Esophagus squamous epithelium (tissue), 5 donors: ENCODE measurements at regions not wholly inside any gene's neighbourhood (a gene's known extent, or its start where the extent isn't known, plus 50 kb on each side); places are given as distances from the start of the nearest gene placed in this dataset.

ENCODE experiments used
- DNase-seq: peaks from one replicate; lab custom pipeline; 2025; lab: John Stamatoyannopoulos, UW
- H3K27ac ChIP-seq, 4 donors: fragments of 200-600 bp; sonication (generic); one replicate each; pipeline ENCODE4 v1.5.1; 2016 to 2019; ENCODE audit warnings: mild to moderate bottlenecking in 1 of 4
- H3K27me3 ChIP-seq, 4 donors: fragments of 200-600 bp; sonication (generic); 1 replicate in 3 of 4; 2 replicates in 1 of 4; pipeline versions ENCODE4 v1.5.1 to v1.6.0; 2017 to 2021; ENCODE audit warnings: antibody characterized with exemption in 1 of 4
- H3K36me3 ChIP-seq, 3 donors: fragments of 200-600 bp; sonication (generic); one replicate each; pipeline ENCODE4 v1.5.1; 2016 to 2019
- H3K4me1 ChIP-seq, 3 donors: fragments of 200-600 bp; sonication (generic); one replicate each; pipeline ENCODE4 v1.5.1; 2017 to 2019
- H3K4me3 ChIP-seq, 4 donors: fragments of 200-600 bp; sonication (generic); 1 replicate in 3 of 4; 2 replicates in 1 of 4; pipeline ENCODE4 v1.5.1; 2016 to 2019; ENCODE audit warnings: mild to moderate bottlenecking in 2 of 4, moderate library complexity in 1 of 4
- H3K9me3 ChIP-seq, 3 donors: fragments of 200-600 bp; sonication (generic); one replicate each; pipeline ENCODE4 v1.5.1; 2016 to 2019
- CTCF ChIP-seq, 6 experiments: fragments of 450-650 bp in 4 of 6; fragments of 200-600 bp in 2 of 6; sonication (generic) in 2 of 6; IDR thresholded peaks; one replicate each; pipeline ENCODE4 v1.5.1; 2016 to 2019; ENCODE audit warnings: antibody characterized with exemption in 6 of 6, mild to moderate bottlenecking in 4 of 6, moderate library complexity in 4 of 6
- POLR2A ChIP-seq, 4 donors: fragments of 450-650 bp; IDR thresholded peaks; one replicate each; pipeline ENCODE4 v1.6.1; 2017; ENCODE audit warnings: antibody characterized with exemption in 4 of 4, mild to moderate bottlenecking in 4 of 4, moderate library complexity in 3 of 4
- WGBS, 2 donors: methylation state at CpG; one replicate each; pipeline ENCODE4 v1.1.5; 2018; 5-methylcytosine and 5-hydroxymethylcytosine counted together
- intact Hi-C: fragments of 100-400 bp; cut with DNase I; formaldehyde crosslinking; loops from one replicate; pipeline ENCODE4 v1.15.0; 2022
- donor health status: DM: yes; HTN: yes; CAD: no.

GRCh38 chr12:92297405-92297804, 151.8 kb upstream of the BTG1 start:
- no peaks in the 10 kb centered on the region for H3K36me3 ChIP-seq
- H3K4me1 ChIP-seq, result peaks cover 0 to 8% (median 3%) of the 10 kb centered on the region in 3 donors
- intact Hi-C loops, result no loop called here
- no peaks in the 10 kb centered on the region for H3K27me3 ChIP-seq
- DNase-seq, result no peak
- 68 to 72% methylated on average over 3 to 4 of the region's 4 CpGs for WGBS, 2 donors
- no peak overlapping the region for H3K4me3 ChIP-seq
- H3K27ac ChIP-seq, result peak overlapping the region in 3 of 4 donors; percentile 5 to 71 (median 41)
- no peak for TF ChIP-seq CTCF (IDR thresholded peaks at IDR 0.05)
- TF ChIP-seq POLR2A (IDR thresholded peaks at IDR 0.05), result no peak
- H3K9me3 ChIP-seq, result no peaks in the 10 kb centered on the region

- no peaks in the 10 kb centered on the region for H3K36me3 ChIP-seq
- no peaks in the 10 kb centered on the region for H3K27me3 ChIP-seq
- TF ChIP-seq POLR2A (IDR thresholded peaks at IDR 0.05) (no peak), CTCF (IDR thresholded peaks at IDR 0.05) (no peak)
- WGBS, 2 donors, result 73 to 81% methylated on average over 3 of the region's 3 CpGs
- no peaks in the 10 kb centered on the region for H3K9me3 ChIP-seq
- H3K27ac ChIP-seq, result no peak overlapping the region
- no peak for DNase-seq
- intact Hi-C loops, result no loop called here
- H3K4me1 ChIP-seq, result peaks cover 0 to 8% (median 3%) of the 10 kb centered on the region in 3 donors
- H3K4me3 ChIP-seq, result no peak overlapping the region
These were observed 149.9 kb upstream of the BTG1 start for GRCh38 chr12:92295523-92295922.

- Histone ChIP-seq H3K4me3 (no peak overlapping the region), H3K27ac (no peak overlapping the region), H3K36me3 (no peaks in the 10 kb centered on the region), H3K27me3 (no peaks in the 10 kb centered on the region), H3K9me3 (no peaks in the 10 kb centered on the region), H3K4me1 (peaks cover 0 to 10% (median 6%) of the 10 kb centered on the region in 3 donors)
- no peak for DNase-seq
- intact Hi-C loops, result no loop called here
- WGBS, 2 donors, result 89 to 98% methylated on average over 4 of the region's 4 CpGs
- no peak for TF ChIP-seq CTCF (IDR thresholded peaks at IDR 0.05)
- TF ChIP-seq POLR2A (IDR thresholded peaks at IDR 0.05), result no peak
These were observed 149.2 kb upstream of the BTG1 start for GRCh38 chr12:92294676-92295440.

- DNase-seq, result no peak
- H3K4me1 ChIP-seq, result peaks cover 0 to 6% (median 5%) of the 10 kb centered on the region in 3 donors
- 82 to 89% methylated on average over 4 of the region's 4 CpGs for WGBS, 2 donors
- no peaks in the 10 kb centered on the region for H3K27me3 ChIP-seq
- H3K4me3 ChIP-seq, result no peak overlapping the region
- TF ChIP-seq CTCF (IDR thresholded peaks at IDR 0.05), result no peak
- no peak for TF ChIP-seq POLR2A (IDR thresholded peaks at IDR 0.05)
- no peak overlapping the region for H3K27ac ChIP-seq
- no peaks in the 10 kb centered on the region for H3K9me3 ChIP-seq
- H3K36me3 ChIP-seq, result no peaks in the 10 kb centered on the region
- intact Hi-C loops, result no loop called here
These were observed 146.4 kb upstream of the BTG1 start for GRCh38 chr12:92292016-92292415.

GRCh38 chr12:92290886-92291285, 145.2 kb upstream of the BTG1 start:
- Histone ChIP-seq H3K4me3 (no peak overlapping the region), H3K36me3 (no peaks in the 10 kb centered on the region), H3K27ac (no peak overlapping the region), H3K27me3 (no peaks in the 10 kb centered on the region), H3K4me1 (peaks cover 0 to 6% (median 5%) of the 10 kb centered on the region in 3 donors), H3K9me3 (no peaks in the 10 kb centered on the region)
- no peak for TF ChIP-seq CTCF (IDR thresholded peaks at IDR 0.05)
- no peak for TF ChIP-seq POLR2A (IDR thresholded peaks at IDR 0.05)
- WGBS, 2 donors, result 13 to 50% methylated on average over 1 of the region's 1 CpG
- DNase-seq, result no peak
- intact Hi-C loops, result no loop called here
